ENCODE measurements at regions not wholly inside any gene's neighbourhood (a gene's known extent, or its start where the extent isn't known, plus 50 kb on each side); places are given as distances from the start of the nearest gene placed in this dataset.

GRCh38 chr4:63218856-63219255, 1190.4 kb downstream of the TECRL start:
- WGBS, 2 experiments (ENCODE audit: extremely low coverage in 2 of 2, insufficient read length in 1 of 2), result 71% methylated on average over 1 of the region's 7 CpGs; no CpG with 5 or more reads in 1 of the 2 experiments

More at GRCh38 chr4:63218856-63219255, 1190.4 kb downstream of the TECRL start:
- no peak overlapping the region for H2BK120ac ChIP-seq (ENCODE audit: low read depth, low read length)
- DNase-seq (no peak), ATAC-seq (ENCODE audit: low read depth) (no peak)
- H3K36me3 ChIP-seq (ENCODE audit: control insufficient read depth, insufficient read depth, low read length), result no peaks in the 10 kb centered on the region
- H3K56ac ChIP-seq (ENCODE audit: extremely low read depth, insufficient read depth, low read length), result no peak overlapping the region
- no TSS peak for BruUV-seq (replicated peaks)
- H3K18ac ChIP-seq (ENCODE audit: low read depth, low read length), result no peak overlapping the region
- H2AFZ ChIP-seq (replicated peaks; ENCODE audit: low read length, poor library complexity), result no peak overlapping the region
- TF ChIP-seq CTCF (conservative IDR thresholded peaks at IDR 0.05; ENCODE audit: low read depth, low read length) (no peak), MAZ (IDR thresholded peaks at IDR 0.05; ENCODE audit: borderline replicate concordance, low read depth, low read length) (no peak), MAFK (IDR thresholded peaks at IDR 0.05; ENCODE audit: low read depth, low read length) (no peak), NFE2L2 (IDR thresholded peaks at IDR 0.05; ENCODE audit: low read depth, low read length) (no peak), RAD21 (IDR thresholded peaks at IDR 0.05; ENCODE audit: low read length) (no peak), CHD1 (IDR thresholded peaks at IDR 0.05; ENCODE audit: low read depth, low read length) (no peak), RFX5 (IDR thresholded peaks at IDR 0.05; ENCODE audit: low read depth, low read length) (no peak), MXI1 (IDR thresholded peaks at IDR 0.05; ENCODE audit: borderline replicate concordance, low read depth, low read length) (no peak), SMC3 (IDR thresholded peaks at IDR 0.05; ENCODE audit: low read depth, low read length) (no peak), RCOR1 (IDR thresholded peaks at IDR 0.05; ENCODE audit: insufficient replicate concordance, low read length) (no peak), USF2 (IDR thresholded peaks at IDR 0.05; ENCODE audit: low read depth, low read length) (no peak), CEBPB (IDR thresholded peaks at IDR 0.05; ENCODE audit: low read depth, low read length) (no peak), FOS (IDR thresholded peaks at IDR 0.05; ENCODE audit: low read depth, low read length) (no peak), POLR2A (IDR thresholded peaks at IDR 0.05; ENCODE audit: low read depth, low read length) (no peak)
- no peak overlapping the region for H3K4me2 ChIP-seq (ENCODE audit: low read depth, low read length)
- H3K9me1 ChIP-seq (ENCODE audit: insufficient read depth, low read length), result no peaks in the 10 kb centered on the region
- H3K27me3 ChIP-seq (ENCODE audit: control insufficient read depth, insufficient read depth, low read length), result no peaks in the 10 kb centered on the region
- POLR2A ChIA-PET (ENCODE audit: unreplicated experiment), result no interaction called here
- no peak overlapping the region for H2AK5ac ChIP-seq (ENCODE audit: low read depth, low read length)
- H3K79me1 ChIP-seq (ENCODE audit: low read depth in 1 of 2, low read length in 2 of 2), result no peaks in the 10 kb centered on the region
- H3K23ac ChIP-seq (ENCODE audit: low read depth, low read length), result no peak overlapping the region
- CTCF ChIA-PET, result no interaction called here
- in situ Hi-C loops (cut with MboI; ENCODE audit: low sequenced_read_pairs), result no loop called here
- no peak overlapping the region for H3K4ac ChIP-seq (ENCODE audit: low read depth, low read length)
- H2BK20ac ChIP-seq (ENCODE audit: low read depth, low read length), result no peak overlapping the region
- intact Hi-C loops (cut with micrococcal nuclease), result no loop called here
- no peak overlapping the region for H3K4me3 ChIP-seq (ENCODE audit: insufficient read depth, low read depth, low read length)
- H3K4me1 ChIP-seq (ENCODE audit: control insufficient read depth, insufficient read depth, low read length), result no peaks in the 10 kb centered on the region
- no peak overlapping the region for H4K91ac ChIP-seq (ENCODE audit: insufficient read depth, low read depth, low read length)
- H4K5ac ChIP-seq (ENCODE audit: low read depth, low read length), result no peak overlapping the region
- H3K14ac ChIP-seq (replicated peaks; ENCODE audit: low read depth, low read length), result no peak overlapping the region
- H2BK5ac ChIP-seq (ENCODE audit: low read depth, low read length, poor library complexity, severe bottlenecking), result no peak overlapping the region
- H4K20me1 ChIP-seq (ENCODE audit: insufficient read depth, low read length), result no peaks in the 10 kb centered on the region
- no peak overlapping the region for H2BK15ac ChIP-seq (ENCODE audit: low read depth, low read length)
- dilution Hi-C loops (cut with HindIII; ENCODE audit: low sequenced_read_pairs, unreplicated experiment), result no loop called here
- no peak overlapping the region for H3K9ac ChIP-seq (ENCODE audit: low read depth, low read length)
- H2AK9ac ChIP-seq (replicated peaks; ENCODE audit: low read depth, low read length, poor library complexity), result no peak overlapping the region
- H4K8ac ChIP-seq (ENCODE audit: low read depth in 2 of 2, low read length in 2 of 2), result no peak overlapping the region
- H3K9me3 ChIP-seq (ENCODE audit: control insufficient read depth, insufficient read depth, low read length), result peaks cover 11% of the 10 kb centered on the region
- H3K27ac ChIP-seq (ENCODE audit: insufficient read depth, low read length), result no peak overlapping the region

Data from IMR-90 (cell line).